ENCODE measurements at regions not wholly inside any gene's neighbourhood (a gene's known extent, or its start where the extent isn't known, plus 50 kb on each side); places are given as distances from the start of the nearest gene placed in this dataset.
"Not testable (repeated sequence)": the region's sequence is repeated elsewhere in the genome, so short reads cannot be mapped to it uniquely, and the experiment has no call there.

DNA sequence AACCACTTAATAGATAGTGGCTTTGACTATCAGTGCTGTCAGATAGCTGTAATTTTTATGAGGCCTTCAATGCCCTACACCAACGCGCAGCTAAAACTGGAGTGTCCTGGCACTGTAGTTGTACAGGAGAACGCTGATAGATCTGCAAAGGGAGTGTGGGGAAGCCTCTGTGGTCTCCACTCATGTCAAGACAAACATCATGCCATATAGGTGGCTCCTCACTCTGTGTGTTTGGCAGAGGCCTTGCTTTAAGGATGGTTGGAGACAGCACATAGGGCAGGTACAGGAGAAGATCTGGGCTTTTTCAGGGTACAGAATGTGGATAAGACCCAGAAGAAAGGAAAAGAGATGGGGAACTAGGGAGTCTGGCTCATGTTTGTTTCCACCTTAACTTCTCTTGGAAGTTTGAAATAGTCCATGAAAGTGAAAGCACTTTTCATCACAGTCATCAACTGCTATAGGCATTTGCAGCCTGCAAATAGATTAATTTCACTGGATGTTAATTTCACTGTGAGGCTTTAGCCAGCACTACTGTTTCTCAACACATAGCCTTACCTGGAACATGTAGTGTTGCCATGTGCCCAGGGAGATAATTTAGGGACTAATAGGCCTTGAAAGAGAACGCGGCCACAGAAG lies 425.8 kb upstream of the TBL1XR1 start:
- no peak for DNase-seq (ENCODE audit: low read depth)
- TF ChIP-seq, protein P1, sequence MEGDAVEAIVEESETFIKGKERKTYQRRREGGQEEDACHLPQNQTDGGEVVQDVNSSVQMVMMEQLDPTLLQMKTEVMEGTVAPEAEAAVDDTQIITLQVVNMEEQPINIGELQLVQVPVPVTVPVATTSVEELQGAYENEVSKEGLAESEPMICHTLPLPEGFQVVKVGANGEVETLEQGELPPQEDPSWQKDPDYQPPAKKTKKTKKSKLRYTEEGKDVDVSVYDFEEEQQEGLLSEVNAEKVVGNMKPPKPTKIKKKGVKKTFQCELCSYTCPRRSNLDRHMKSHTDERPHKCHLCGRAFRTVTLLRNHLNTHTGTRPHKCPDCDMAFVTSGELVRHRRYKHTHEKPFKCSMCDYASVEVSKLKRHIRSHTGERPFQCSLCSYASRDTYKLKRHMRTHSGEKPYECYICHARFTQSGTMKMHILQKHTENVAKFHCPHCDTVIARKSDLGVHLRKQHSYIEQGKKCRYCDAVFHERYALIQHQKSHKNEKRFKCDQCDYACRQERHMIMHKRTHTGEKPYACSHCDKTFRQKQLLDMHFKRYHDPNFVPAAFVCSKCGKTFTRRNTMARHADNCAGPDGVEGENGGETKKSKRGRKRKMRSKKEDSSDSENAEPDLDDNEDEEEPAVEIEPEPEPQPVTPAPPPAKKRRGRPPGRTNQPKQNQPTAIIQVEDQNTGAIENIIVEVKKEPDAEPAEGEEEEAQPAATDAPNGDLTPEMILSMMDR (IDR thresholded peaks at IDR 0.05; ENCODE audit: low read length, missing control alignments): no peak
- no peak overlapping the region for H3K4me3 ChIP-seq (replicated peaks; ENCODE audit: low read depth, low read length)

DNA sequence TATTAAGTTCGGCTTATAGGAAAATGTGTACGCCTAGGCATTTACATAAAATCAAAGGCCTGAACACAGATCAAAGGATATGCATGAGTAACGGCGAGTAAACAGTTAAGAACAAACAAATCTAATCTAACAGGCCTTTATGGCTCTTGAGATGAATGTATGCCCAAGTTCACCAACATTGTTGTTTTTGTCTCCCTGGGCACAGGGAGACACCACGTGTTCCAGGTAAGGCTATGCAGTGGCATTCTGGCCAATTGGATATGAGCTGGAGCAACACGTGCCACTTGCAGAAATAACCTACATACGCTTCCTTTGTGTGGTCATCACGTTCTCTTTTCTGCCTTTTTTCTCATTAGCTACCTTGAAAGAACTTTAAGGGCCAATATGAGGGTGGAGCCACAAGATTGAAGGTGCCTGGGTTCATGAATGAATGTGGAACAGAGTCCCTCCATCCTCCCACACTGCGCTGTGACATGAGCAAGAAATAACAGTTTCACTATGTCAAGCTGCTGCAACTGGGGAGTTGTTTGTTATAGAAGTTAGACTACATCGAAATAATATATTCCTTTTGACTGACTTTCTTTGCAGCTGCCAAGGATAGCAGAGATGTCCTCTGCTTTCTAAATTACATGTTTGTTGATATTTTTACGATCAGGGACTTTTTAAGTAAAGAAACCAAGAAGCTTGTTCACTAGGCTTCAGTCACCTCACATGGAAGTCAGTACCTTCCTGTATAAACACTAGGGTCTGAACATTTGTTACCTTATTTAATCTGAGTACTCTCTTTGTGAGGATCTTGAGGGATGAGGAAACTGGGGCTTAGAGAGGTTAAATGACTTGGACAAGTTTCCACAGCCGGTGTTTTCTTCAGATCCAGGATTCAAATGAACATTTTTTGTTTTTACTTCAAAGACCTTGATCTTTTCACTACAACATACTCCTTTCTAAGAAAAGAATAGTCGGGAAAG lies 427.5 kb upstream of the TBL1XR1 start:
- no peak for DNase-seq (ENCODE audit: low read depth)

GRCh38 chr3:177626045-177626444 lies 428.8 kb upstream of the TBL1XR1 start:
- no peak overlapping the region for H3K4me3 ChIP-seq (replicated peaks; ENCODE audit: low read depth, low read length)
- DNase-seq (ENCODE audit: low read depth): no peak
- TF ChIP-seq, protein P1 (IDR thresholded peaks at IDR 0.05; ENCODE audit: low read length, missing control alignments): no peak

More for the DNA sequence above, 427.5 kb upstream of the TBL1XR1 start:
- H3K4me3 ChIP-seq (replicated peaks; ENCODE audit: low read depth, low read length): no peak overlapping the region
- TF ChIP-seq, protein P1 (IDR thresholded peaks at IDR 0.05; ENCODE audit: low read length, missing control alignments): no peak

- not testable (repeated sequence) for H3K4me3 ChIP-seq (replicated peaks; ENCODE audit: low read depth, low read length); DNase-seq (ENCODE audit: low read depth)
Observed at GRCh38 chr3:177628095-177628719, 430.9 kb upstream of the TBL1XR1 start.

GRCh38 chr3:177629276-177629675 lies 432.0 kb upstream of the TBL1XR1 start:
- peak; percentile 38 for DNase-seq (ENCODE audit: low read depth)
- H3K4me3 ChIP-seq (replicated peaks; ENCODE audit: low read depth, low read length): no peak overlapping the region
- TF ChIP-seq, protein P1 (IDR thresholded peaks at IDR 0.05; ENCODE audit: low read length, missing control alignments): no peak

- DNase-seq (ENCODE audit: low read depth): peak; percentile 78
- TF ChIP-seq, protein P1 (IDR thresholded peaks at IDR 0.05; ENCODE audit: low read length, missing control alignments): no peak
- H3K4me3 ChIP-seq (replicated peaks; ENCODE audit: low read depth, low read length): no peak overlapping the region
Observed at GRCh38 chr3:177633671-177634207, 436.5 kb upstream of the TBL1XR1 start.

- DNase-seq (ENCODE audit: low read depth); H3K4me3 ChIP-seq (replicated peaks; ENCODE audit: low read depth, low read length): not testable (repeated sequence)
Observed at GRCh38 chr3:177635601-177636106, 438.4 kb upstream of the TBL1XR1 start.

All from fibroblast of pulmonary artery (primary cell).